Loucy (cell line): ENCODE measurements at regions not wholly inside any gene's neighbourhood (a gene's known extent, or its start where the extent isn't known, plus 50 kb on each side); places are given as distances from the start of the nearest gene placed in this dataset.
"Not testable (repeated sequence)": the region's sequence is repeated elsewhere in the genome, so short reads cannot be mapped to it uniquely, and the experiment has no call there.

ENCODE experiments used
- H2AFZ ChIP-seq: fragments of 200-600 bp; sonication (generic); 2 replicates; pipeline ENCODE4 v1.6.0; 2016; ENCODE audit warnings: antibody characterized with exemption, mild to moderate bottlenecking, low read length, moderate library complexity
- H3F3A ChIP-seq: fragments of 200-600 bp; 2 replicates; pipeline ENCODE4 v1.6.0; 2016; ENCODE audit warnings: antibody characterized with exemption, low read depth, mild to moderate bottlenecking
- H3K27me3 ChIP-seq: fragments of 200-600 bp; sonication (generic); 2 replicates; pipeline ENCODE4 v1.6.1; 2014; ENCODE audit warnings: low read length, mild to moderate bottlenecking; ENCODE audit not compliant: insufficient read depth, poor library complexity, severe bottlenecking
- H3K36me3 ChIP-seq: fragments of 200-600 bp; sonication (generic); 2 replicates; pipeline ENCODE4 v1.6.1; 2016; ENCODE audit warnings: low read length; ENCODE audit not compliant: insufficient read depth
- H3K4me1 ChIP-seq: fragments of 200-600 bp; sonication (generic); 2 replicates; pipeline ENCODE4 v1.5.1; 2014; ENCODE audit warnings: low read length, mild to moderate bottlenecking; ENCODE audit not compliant: insufficient read depth, poor library complexity, severe bottlenecking
- H3K4me2 ChIP-seq: fragments of 200-600 bp; sonication (generic); 2 replicates; pipeline ENCODE4 v1.6.0; 2014; ENCODE audit warnings: antibody characterized with exemption, low read length, low read depth, mild to moderate bottlenecking; ENCODE audit not compliant: poor library complexity, severe bottlenecking
- H3K4me3 ChIP-seq: fragments of 200-600 bp; sonication (generic); 2 replicates; pipeline ENCODE4 v1.5.1; 2014; ENCODE audit warnings: low read length, mild to moderate bottlenecking, mixed read lengths; ENCODE audit not compliant: poor library complexity, severe bottlenecking
- H3K79me2 ChIP-seq: fragments of 200-600 bp; sonication (generic); 2 replicates; pipeline ENCODE4 v1.6.1; 2014; ENCODE audit warnings: low read length; ENCODE audit not compliant: insufficient read depth
- H3K9ac ChIP-seq: fragments of 200-600 bp; sonication (generic); 2 replicates; pipeline ENCODE4 v1.6.0; 2014; ENCODE audit warnings: mild to moderate bottlenecking, low read depth, low read length, moderate library complexity; ENCODE audit not compliant: poor library complexity, severe bottlenecking
- H3K9me2 ChIP-seq: fragments of 200-600 bp; sonication (generic); replicated peaks from 2 replicates; pipeline ENCODE4 v1.6.1; 2016; ENCODE audit warnings: low read depth, low read length, mixed read lengths
- H3K9me3 ChIP-seq: fragments of 200-600 bp; sonication (generic); 2 replicates; pipeline ENCODE4 v1.6.1; 2014; ENCODE audit warnings: mild to moderate bottlenecking, antibody characterized with exemption, low read length, low read depth; ENCODE audit not compliant: insufficient read depth
- H4K20me1 ChIP-seq: fragments of 200-600 bp; sonication (generic); 2 replicates; pipeline ENCODE4 v1.6.0; 2014; ENCODE audit warnings: antibody characterized with exemption, low read length, mild to moderate bottlenecking; ENCODE audit not compliant: insufficient read depth, poor library complexity, severe bottlenecking
- CTCF ChIP-seq: fragments of 200-600 bp; sonication (generic); conservative IDR thresholded peaks from 2 replicates; pipeline ENCODE4 v1.5.1; 2014; ENCODE audit warnings: mild to moderate bottlenecking, antibody characterized with exemption, low read length
- EZH2phosphoT487 ChIP-seq: fragments of 200-600 bp; IDR thresholded peaks from 2 replicates; pipeline ENCODE4 v1.6.1; 2018; ENCODE audit warnings: antibody characterized with exemption, mild to moderate bottlenecking, moderate library complexity, borderline replicate concordance

GRCh38 chr17:21611443-21611842 lies 80.9 kb upstream of the KCNJ18 start:
- H3K4me1 ChIP-seq, H4K20me1 ChIP-seq, H3K4me3 ChIP-seq, H3K9ac ChIP-seq, H3K4me2 ChIP-seq, H3K79me2 ChIP-seq, H3K27me3 ChIP-seq, H2AFZ ChIP-seq, H3F3A ChIP-seq, H3K9me3 ChIP-seq, H3K36me3 ChIP-seq, H3K9me2 ChIP-seq: not testable (repeated sequence)

- not testable (repeated sequence) for H3K9me2 ChIP-seq, H3K4me3 ChIP-seq, H3K9ac ChIP-seq, H4K20me1 ChIP-seq, H3K4me1 ChIP-seq, H3K27me3 ChIP-seq, H3K9me3 ChIP-seq, H3K79me2 ChIP-seq, H2AFZ ChIP-seq, H3F3A ChIP-seq, H3K4me2 ChIP-seq, H3K36me3 ChIP-seq
Observed at GRCh38 chr17:21612123-21613070, 79.9 kb upstream of the KCNJ18 start.

GRCh38 chr17:21613071-21613429 lies 79.3 kb upstream of the KCNJ18 start:
- TF ChIP-seq EZH2phosphoT487 (no peak), CTCF (no peak)
- Histone ChIP-seq H3K79me2 (no peaks in the 10 kb centered on the region), H4K20me1 (no peaks in the 10 kb centered on the region), H3K9me3 (no peaks in the 10 kb centered on the region), H3F3A (no peaks in the 10 kb centered on the region), H3K9ac (no peak overlapping the region), H3K27me3 (no peaks in the 10 kb centered on the region), H3K4me2 (no peak overlapping the region), H3K4me1 (no peaks in the 10 kb centered on the region), H2AFZ (no peak overlapping the region), H3K9me2 (no peaks in the 10 kb centered on the region), H3K36me3 (no peaks in the 10 kb centered on the region), H3K4me3 (no peak overlapping the region)

GRCh38 chr17:21626987-21627386 lies 65.3 kb upstream of the KCNJ18 start:
- H3K27me3 ChIP-seq, H3K79me2 ChIP-seq, H3K4me2 ChIP-seq, H3K9ac ChIP-seq, H2AFZ ChIP-seq, H3F3A ChIP-seq, H3K9me3 ChIP-seq, H3K36me3 ChIP-seq, H3K9me2 ChIP-seq, H4K20me1 ChIP-seq, H3K4me1 ChIP-seq, H3K4me3 ChIP-seq: not testable (repeated sequence)
